HL-60 (cell line): ENCODE measurements at regions not wholly inside any gene's neighbourhood (a gene's known extent, or its start where the extent isn't known, plus 50 kb on each side); places are given as distances from the start of the nearest gene placed in this dataset.

ENCODE experiments used
- POLR2AphosphoS5 ChIP-seq: IDR thresholded peaks from 2 replicates; pipeline ENCODE4 v1.6.1; 2012; ENCODE audit warnings: low read depth
- SPI1 ChIP-seq: IDR thresholded peaks from 2 replicates; pipeline ENCODE4 v1.6.1; 2012; ENCODE audit warnings: low read depth, mild to moderate bottlenecking, borderline replicate concordance
- TF ChIP-seq, protein P1 (sequence below): IDR thresholded peaks from 2 replicates; pipeline ENCODE4 v1.6.1; 2012; ENCODE audit warnings: low read depth; ENCODE audit not compliant: insufficient replicate concordance
- TF ChIP-seq, protein P2 (sequence below): IDR thresholded peaks from one replicate; pipeline ENCODE4 v1.5.1; 2011; ENCODE audit warnings: low read length, control low read depth, inconsistent platforms; ENCODE audit not compliant: insufficient read depth

GRCh38 chr13:55567721-55568625 is 1572.7 kb upstream of the PRR20A start:
- TF ChIP-seq SPI1 (no peak), POLR2AphosphoS5 (no peak)
- TF ChIP-seq, protein P1, sequence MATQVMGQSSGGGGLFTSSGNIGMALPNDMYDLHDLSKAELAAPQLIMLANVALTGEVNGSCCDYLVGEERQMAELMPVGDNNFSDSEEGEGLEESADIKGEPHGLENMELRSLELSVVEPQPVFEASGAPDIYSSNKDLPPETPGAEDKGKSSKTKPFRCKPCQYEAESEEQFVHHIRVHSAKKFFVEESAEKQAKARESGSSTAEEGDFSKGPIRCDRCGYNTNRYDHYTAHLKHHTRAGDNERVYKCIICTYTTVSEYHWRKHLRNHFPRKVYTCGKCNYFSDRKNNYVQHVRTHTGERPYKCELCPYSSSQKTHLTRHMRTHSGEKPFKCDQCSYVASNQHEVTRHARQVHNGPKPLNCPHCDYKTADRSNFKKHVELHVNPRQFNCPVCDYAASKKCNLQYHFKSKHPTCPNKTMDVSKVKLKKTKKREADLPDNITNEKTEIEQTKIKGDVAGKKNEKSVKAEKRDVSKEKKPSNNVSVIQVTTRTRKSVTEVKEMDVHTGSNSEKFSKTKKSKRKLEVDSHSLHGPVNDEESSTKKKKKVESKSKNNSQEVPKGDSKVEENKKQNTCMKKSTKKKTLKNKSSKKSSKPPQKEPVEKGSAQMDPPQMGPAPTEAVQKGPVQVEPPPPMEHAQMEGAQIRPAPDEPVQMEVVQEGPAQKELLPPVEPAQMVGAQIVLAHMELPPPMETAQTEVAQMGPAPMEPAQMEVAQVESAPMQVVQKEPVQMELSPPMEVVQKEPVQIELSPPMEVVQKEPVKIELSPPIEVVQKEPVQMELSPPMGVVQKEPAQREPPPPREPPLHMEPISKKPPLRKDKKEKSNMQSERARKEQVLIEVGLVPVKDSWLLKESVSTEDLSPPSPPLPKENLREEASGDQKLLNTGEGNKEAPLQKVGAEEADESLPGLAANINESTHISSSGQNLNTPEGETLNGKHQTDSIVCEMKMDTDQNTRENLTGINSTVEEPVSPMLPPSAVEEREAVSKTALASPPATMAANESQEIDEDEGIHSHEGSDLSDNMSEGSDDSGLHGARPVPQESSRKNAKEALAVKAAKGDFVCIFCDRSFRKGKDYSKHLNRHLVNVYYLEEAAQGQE = no peak
- TF ChIP-seq, protein P2, sequence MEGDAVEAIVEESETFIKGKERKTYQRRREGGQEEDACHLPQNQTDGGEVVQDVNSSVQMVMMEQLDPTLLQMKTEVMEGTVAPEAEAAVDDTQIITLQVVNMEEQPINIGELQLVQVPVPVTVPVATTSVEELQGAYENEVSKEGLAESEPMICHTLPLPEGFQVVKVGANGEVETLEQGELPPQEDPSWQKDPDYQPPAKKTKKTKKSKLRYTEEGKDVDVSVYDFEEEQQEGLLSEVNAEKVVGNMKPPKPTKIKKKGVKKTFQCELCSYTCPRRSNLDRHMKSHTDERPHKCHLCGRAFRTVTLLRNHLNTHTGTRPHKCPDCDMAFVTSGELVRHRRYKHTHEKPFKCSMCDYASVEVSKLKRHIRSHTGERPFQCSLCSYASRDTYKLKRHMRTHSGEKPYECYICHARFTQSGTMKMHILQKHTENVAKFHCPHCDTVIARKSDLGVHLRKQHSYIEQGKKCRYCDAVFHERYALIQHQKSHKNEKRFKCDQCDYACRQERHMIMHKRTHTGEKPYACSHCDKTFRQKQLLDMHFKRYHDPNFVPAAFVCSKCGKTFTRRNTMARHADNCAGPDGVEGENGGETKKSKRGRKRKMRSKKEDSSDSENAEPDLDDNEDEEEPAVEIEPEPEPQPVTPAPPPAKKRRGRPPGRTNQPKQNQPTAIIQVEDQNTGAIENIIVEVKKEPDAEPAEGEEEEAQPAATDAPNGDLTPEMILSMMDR = no peak
